ENCODE measurements at regions not wholly inside any gene's neighbourhood (a gene's known extent, or its start where the extent isn't known, plus 50 kb on each side); places are given as distances from the start of the nearest gene placed in this dataset.
"Not testable (repeated sequence)": the region's sequence is repeated elsewhere in the genome, so short reads cannot be mapped to it uniquely, and the experiment has no call there.

- FAIRE-seq = no peak
- no peak for DNase-seq (ENCODE audit: low spot score in 2 of 2)
These were observed 2798.7 kb upstream of the TEKT4 start for GRCh38 chr2:92072461-92073035.

- DNase-seq (ENCODE audit: low spot score in 2 of 2) (peak in 1 of 2 donors; percentile 1), FAIRE-seq (no peak)
These were observed 2798.0 kb upstream of the TEKT4 start for GRCh38 chr2:92073036-92073814.

GRCh38 chr2:92073815-92074548 is 2797.2 kb upstream of the TEKT4 start:
- FAIRE-seq = no peak

GRCh38 chr2:92074549-92074898 is 2796.7 kb upstream of the TEKT4 start:
- no peak for DNase-seq (ENCODE audit: low spot score in 2 of 2)

More at GRCh38 chr2:92073815-92074548, 2797.2 kb upstream of the TEKT4 start:
- DNase-seq (ENCODE audit: low spot score in 2 of 2) = no peak

GRCh38 chr2:92075363-92075762 is 2795.9 kb upstream of the TEKT4 start:
- DNase-seq (ENCODE audit: low spot score in 2 of 2); FAIRE-seq: not testable (repeated sequence)

More at GRCh38 chr2:92074549-92074898, 2796.7 kb upstream of the TEKT4 start:
- FAIRE-seq = no peak
